ENCODE measurements at regions not wholly inside any gene's neighbourhood (a gene's known extent, or its start where the extent isn't known, plus 50 kb on each side); places are given as distances from the start of the nearest gene placed in this dataset.

DNA sequence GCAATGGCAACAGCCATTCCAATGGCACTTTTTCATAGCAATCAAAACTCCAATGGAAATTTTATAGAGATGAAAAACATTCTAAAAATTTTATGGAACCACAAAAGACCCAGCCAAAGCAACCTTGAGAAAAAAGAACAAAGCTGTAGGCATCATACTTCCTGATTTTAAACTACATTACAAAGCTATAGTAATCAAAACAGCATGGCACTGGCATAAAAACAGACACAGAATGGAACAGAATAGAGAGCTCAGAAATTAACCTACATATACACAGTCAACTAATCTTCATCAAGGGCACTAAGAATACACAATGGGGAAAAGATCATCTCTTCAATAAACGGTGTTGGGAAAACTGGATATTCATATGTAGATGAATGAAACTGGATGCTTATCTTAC is 401.5 kb downstream of the NPHP4 start:
- DNase-seq = no peak

DNA sequence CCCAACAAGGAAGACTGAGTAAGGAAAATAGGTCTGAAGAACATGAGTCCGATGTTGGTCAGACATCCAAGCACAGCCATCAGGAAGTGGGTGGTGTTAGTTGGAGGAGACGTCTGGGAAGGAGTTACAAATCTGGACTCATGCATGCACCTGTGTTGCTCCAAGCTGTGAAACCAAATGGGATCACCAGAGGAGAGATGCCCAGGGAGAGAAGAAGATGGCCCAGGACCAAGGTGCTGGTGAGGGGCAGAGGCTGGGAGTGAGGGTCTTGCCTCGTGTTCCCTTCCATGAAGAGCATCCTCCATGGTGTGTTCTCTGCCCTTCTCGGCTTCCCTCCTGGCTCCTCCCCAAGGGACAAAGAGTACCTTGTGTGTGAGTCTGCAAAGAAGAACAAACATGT is 405.6 kb downstream of the NPHP4 start:
- DNase-seq = no peak

DNA sequence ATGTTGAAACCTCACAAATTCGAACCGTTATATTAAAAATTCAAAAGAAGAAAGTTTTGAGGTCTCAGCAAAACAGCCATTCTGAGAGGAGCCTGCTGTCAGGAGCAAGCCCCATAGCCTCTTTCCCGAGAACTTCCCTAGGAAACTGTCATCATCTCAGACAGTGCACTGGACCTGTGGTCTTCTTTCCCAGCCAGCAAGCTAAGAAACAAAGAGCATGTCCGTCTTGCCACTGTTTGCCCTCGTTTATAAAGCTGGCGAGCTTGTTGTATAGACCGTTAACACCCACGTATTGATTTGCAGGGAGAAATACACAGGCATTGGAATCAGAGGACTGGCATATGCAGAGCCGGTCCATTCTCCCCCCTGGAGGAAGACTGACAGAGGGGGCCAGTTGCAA is 407.0 kb downstream of the NPHP4 start:
- DNase-seq = no peak

DNA sequence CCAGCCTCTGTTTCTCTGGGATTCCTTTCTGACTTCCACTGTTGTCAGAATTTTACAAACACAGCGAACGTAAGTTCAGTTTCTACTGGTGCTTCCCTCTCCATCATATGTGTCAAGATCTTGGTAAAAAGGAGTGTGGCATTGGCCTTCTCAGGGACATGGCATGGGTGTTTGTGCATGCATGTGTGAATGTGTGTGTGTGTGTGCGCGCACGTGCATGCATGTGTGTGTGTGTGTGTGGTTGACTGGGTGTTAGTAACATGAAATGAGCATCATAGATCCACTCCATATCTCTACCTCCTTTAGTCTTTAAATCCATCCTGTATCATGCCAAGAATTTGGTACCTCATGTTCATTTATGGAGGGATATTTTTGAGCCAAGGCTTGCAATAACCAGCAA is 411.3 kb downstream of the NPHP4 start:
- no peak for DNase-seq

DNA sequence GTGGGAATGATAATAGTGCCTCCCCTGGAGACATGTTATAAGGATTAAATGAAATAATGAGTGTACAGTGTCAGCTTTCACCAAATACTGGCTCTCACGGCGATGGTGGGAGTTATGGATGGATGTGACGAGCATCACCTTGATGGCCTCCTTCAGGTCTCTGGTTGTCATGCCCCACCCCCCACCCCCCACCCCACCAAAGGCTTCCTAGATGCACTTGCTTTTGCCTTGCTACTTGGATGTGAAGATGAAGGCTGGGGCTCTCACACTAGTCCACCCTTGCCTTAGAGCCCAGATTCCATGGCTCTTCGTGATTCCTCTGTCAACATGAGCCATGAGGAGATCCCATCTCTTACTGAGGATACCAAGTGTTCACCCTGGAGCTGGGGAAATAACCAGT is 412.3 kb downstream of the NPHP4 start:
- no peak for DNase-seq

DNA sequence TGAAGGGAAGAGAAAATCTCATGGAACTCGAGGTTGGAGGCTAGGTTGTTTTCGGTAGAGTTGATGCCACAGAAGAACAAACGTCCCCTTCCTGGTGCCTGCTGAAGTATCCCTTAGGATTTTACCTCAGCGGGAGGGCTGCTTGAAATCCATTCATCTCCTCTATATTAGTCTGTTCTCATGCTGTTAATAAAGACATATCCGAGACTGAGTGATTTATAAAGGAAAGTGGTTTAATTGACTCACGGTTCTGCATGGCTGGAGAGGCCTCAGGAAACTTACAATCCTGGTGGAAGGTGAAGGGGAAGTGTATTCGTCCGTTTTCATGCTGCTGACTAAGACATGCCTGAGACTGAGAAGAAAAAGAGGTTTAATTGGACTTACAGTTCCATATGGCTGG is 413.5 kb downstream of the NPHP4 start:
- no peak for DNase-seq

DNA sequence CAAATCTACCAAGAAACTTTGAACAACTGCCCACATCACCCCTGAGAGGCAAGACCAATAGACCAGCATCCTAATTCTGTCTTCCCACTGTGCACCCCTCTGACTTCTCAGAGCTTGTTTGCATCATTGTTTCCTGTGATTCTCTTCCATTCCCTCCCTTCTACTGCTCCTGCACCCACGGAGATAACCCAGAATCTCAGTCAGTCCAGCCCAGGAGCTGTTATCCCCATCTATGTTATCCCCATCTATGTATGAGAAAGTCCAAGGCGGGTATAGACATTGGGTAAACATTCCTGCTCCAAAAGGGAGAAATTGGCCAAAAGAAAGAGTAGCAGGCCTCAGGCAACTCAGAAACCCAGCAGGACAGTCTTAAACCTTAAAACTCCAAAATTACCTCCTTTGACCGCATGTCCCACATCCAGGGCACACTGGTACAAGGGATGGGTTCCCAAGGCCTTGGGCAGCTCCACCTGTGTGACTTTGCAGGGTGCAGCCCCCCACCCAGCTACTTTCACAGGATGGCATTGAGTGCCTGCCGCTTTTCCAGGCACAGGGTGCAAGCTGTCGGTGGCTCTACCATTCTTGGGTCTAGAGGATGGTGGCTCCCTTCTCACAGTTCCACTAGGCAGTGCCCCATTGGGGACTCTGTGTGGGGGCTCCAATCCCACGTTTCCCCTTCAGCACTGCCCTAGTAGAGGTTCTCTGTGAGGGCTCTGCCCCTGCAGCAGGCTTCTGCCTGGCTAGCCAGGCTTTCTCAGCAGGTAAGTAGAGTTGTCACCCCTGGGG is 414.8 kb downstream of the NPHP4 start:
- no peak for DNase-seq

DNA sequence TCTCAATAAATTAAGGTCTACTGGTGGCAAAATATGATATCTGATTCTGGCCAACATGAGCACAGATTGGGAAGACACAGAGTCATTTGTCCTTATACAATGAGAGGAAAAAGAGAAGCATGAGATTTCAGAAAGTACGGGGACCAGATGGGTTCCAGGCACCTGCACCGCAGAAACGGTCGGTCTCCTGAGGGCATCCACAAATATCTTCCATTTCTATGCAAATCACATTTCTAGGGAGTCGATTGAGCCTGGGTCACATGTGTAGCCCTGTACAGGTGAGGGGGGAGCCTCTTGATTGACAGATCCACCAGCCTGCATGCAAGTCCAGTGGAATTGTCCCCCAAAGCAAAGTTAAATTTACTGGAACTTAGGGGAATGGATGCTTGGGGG is 415.6 kb downstream of the NPHP4 start:
- no peak for DNase-seq

DNA sequence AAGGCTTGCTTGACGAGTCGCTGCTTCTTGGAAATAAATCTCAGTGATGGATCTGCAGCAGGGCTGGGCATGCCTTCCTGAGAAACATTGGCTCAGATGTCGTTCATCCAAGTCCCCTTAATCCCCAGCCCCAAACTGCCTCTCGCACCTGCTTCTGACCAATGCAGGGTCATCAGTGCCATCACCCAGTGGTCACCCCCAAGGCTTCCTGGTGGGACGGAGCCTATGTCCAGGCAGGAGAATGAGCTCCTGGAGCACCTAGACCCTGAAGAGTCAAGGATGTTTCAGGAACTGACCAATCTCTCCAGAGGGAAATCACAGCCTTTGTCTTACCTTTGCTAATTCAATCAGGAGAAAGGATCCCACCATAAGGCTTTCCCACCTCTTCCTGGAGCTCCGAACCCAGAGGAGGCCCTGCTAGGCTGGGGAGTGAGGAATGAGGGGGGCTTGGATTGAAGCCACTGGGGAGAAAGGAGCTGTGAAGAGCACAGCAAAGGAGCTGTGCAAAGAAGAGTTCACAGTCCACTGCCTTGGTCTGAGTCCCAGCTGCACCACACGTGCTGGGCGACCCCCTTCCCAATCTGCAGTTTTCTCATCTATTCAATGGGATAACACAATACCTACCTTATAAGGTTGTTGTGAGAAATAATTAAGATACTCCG is 416.1 kb downstream of the NPHP4 start:
- no peak for DNase-seq

DNA sequence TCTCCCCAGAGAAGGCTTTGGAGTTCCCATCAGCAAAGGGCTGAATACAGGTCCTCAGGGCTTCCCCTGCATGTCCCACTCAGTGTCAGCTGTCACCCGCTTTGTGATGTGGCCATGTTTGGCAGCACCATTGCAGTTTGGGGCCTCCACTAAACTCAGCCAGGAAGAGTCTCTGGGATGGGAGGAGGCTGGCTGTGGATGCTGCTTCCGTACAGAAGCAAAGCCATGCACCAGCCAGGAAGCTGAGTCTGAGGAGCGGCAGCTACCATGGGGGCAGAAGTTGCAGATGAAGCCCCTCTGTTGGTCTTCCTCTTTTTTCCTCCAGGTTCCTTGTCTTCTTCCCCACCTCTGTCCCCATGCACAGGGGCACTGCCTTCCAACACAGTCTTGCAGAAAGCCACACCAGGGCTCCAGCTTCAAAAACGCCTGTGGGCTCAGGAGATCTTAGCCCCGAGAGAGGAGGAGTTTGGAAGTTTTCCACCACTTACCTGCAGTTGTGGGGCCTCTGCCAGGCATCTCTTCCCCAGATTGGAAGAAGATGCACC is 416.8 kb downstream of the NPHP4 start:
- DNase-seq = no peak

DNA sequence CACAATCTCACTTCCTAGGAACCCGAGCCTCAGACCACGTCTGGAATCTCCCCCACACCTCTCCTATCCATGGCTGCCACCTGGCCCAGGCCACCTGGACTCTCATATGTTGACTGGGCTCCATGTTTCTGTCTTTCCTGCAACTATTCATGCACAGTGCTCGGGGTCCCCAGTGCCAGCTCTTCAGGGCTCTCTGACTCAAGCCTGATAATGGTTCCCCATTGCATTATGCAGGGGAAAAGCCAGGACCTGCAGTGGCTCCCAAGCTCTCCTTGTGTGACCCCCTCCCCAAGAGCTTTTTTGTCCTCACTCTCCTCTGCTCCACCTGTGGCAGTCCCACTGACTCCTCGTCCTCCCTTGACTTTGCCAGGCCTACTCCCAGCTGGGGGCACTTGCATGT is 417.6 kb downstream of the NPHP4 start:
- no peak for DNase-seq

DNA sequence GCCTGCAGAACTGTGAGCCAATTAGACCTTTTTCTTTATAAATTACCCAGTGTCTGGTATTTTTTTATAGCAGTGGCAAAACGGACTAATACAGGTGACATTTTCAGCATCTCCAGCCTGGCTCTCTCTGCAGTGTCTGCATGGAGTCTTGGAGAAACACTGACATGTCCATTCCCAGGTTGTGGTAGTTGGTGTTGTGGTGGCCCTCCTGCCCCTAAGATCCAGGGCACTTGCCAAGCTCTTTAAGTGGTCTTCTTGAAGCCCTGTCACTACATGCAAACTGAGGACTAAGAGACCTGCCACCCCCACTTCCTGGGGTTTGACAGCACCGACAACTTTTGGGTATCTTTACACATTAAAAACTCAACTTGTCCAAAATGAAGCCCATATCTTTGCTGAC is 419.4 kb downstream of the NPHP4 start:
- no peak for DNase-seq

DNA sequence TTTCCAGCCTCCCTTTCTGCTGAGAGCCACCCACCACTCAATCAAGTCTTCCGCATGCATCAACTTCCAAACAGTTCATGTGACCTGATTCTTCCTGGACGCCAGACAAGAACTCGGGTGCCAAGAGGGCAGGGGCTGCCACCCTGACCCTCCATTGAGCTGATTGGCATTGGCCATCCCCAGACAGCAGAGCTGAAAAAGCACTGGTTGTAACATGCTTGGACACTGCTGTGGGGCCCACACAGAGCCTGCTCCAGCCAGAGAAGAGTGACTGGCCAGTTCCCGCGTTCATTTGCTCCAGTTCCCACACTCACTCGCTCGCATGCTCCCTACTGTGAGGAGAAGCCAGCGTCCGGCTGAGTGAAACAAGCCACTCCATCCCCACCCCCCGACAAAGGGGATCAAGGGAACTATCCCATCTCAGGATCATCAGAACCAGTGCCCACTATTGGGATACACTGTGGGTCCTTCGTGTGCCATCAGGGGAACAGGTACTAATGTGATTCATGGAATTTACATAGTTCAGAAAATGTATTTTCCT is 420.3 kb downstream of the NPHP4 start:
- DNase-seq = no peak

DNA sequence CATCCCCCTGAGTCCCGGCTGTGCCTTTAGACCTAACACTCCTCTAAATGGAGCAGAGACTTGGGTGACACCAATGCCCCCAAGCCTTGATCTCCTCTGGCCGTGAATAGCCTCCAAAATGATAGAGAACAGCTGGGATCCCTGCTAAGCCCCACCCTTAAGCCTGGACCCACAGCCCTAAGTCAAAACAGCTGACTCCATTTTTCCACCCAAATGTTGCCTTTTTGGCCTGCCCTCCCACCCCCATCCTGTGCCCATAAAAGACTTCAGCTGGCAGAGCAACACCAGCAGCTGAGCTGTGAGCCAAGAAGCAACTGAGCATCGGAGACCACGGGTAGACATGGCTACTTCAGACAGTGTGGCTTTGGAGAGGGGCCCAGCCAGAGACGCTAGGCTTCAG is 420.8 kb downstream of the NPHP4 start:
- DNase-seq = no peak

DNA sequence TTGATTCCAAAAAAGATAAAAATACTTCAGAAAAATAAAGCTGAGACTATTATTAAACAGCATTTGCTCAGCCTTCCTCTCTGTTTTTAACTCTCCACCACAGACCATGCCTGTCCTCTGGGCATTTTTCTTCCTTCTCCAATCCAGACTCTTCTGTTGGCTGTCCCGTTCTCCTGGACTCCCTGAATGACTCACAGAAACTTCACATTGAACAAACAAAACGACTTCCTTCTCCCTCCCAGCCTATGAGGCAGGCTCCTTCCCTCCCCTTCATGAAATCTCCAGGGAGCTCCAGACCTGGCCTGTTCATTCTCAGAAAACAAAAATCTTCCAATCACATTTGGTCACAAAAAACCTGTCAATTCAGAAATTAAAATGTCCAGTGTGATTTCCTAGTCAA is 421.3 kb downstream of the NPHP4 start:
- DNase-seq = no peak

DNA sequence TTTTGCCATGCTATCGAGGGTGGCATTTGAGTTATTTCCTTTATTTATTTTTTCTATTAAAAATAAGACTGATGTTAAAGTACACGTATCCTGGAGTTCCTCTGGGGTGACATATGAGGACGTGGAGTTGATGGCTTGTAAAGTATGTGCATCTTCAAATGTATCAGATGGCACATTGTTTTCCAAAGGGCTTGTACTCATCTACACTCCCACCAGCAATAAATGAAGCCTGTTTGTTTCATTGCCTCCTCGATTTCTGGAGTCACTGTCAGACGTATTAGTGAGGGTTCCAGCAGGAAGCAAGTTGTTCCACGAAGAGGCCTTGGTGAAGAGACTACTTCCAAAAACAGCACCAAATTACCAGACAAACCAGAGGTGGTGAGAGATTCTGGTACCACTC is 423.9 kb downstream of the NPHP4 start:
- no peak for DNase-seq

DNA sequence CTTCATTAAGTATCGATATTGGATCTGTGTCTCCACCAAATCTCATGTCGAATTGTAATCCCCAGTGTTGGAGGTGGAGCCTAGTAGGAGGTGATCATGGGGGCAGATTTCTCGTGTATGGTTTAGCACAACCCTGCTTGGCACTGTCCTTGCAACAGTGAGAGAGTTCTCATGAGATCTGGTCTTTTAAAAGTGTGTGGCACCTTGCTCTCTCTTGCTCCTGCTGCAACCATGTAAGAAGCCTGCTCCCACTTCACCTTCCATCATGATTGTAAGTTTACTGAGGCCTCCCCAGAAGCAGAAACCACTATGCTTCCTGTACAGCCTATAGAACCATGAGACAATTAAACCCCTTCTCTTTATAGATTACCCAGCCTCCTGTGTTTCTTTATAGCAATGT is 424.4 kb downstream of the NPHP4 start:
- no peak for DNase-seq

DNA sequence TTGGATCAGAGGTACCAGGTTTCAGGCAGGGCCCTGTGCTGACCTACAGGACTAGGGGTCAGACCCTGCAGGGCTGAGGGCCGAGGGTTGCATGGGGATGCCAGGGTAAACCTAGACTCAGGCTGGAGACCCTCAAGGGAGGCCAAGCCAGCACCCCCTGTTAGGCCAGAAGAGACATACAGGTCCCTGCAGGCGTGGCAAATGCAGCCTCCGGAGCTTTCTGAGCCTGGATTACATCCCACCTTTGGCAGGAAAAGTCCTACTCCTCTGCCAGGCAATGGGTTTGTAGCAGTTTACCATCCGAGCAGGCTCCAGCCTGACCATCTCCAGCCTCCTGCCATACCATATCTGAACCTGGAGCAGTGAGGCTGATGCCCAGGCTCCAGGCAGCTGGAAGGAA is 425.3 kb downstream of the NPHP4 start:
- no peak for DNase-seq

DNA sequence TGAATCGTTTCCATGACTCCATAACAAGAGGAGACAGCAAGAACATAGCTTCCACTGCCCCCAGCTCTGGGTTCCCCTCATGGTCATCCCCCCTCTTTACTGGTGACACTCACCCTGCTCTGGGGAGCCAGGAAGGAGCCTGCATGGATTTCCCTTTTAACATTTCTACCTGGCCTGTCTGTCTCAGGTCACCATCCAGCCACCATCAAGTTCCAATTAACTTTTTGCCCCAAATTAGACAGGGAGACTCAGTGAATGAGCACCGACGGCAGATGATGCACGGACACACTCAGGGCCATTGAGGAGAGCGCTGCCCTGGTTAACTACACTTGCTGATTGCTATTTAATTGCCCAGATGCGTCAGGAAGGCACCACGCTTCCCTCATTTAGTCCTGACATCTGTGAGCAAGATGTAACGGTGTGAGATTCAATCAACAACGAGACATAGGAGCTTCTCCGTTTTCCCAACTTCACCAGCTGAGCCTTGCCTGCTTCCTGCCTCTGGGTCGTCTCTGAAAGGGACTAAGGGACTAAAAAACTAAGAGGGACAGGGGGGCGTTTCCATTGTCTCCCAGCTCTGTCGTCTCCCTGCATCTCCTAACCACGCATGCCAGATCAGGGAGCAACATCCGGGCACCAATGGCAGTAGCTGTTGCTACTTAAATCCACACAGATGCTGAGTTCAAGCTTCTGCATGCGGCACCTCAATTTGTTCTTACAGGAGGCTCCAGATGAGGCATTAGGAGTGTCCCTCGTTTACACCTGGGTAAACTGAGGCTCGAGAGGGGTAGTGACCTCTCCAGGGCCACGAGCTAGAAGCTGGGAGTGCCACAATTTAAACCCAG is 426.7 kb downstream of the NPHP4 start:
- DNase-seq = no peak

DNA sequence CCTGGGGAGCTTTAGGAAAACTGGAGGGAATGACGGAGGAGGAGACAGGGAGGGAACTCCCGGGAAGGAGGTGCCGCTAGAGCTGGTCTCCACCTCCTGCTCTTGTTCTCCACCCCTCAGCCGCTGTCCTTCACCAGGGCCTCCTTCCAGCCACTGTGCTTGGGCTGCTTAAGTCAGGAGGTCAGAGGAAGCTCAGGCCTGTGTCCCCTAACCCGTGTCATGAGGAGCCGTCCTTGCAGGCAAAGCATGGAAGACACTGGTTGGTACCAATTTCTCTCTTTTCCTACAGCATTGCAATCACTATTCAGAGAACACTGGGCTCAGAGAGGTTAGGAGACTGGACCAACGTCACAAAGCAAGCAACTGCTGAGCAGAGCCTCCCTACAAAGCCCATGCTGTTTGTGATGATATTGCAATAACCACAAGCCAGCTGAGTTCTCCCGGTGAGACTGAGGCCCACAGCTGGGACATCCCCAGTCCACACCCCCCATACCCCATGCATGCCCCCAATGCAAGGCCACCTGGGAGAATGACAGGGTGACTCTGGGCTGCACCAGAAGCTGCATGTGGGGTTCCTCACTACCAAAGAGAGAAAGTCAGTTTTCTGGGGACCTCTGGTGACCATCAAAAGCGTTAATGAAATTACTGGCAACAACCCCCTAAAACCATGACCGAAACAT is 427.5 kb downstream of the NPHP4 start:
- no peak for DNase-seq

DNA sequence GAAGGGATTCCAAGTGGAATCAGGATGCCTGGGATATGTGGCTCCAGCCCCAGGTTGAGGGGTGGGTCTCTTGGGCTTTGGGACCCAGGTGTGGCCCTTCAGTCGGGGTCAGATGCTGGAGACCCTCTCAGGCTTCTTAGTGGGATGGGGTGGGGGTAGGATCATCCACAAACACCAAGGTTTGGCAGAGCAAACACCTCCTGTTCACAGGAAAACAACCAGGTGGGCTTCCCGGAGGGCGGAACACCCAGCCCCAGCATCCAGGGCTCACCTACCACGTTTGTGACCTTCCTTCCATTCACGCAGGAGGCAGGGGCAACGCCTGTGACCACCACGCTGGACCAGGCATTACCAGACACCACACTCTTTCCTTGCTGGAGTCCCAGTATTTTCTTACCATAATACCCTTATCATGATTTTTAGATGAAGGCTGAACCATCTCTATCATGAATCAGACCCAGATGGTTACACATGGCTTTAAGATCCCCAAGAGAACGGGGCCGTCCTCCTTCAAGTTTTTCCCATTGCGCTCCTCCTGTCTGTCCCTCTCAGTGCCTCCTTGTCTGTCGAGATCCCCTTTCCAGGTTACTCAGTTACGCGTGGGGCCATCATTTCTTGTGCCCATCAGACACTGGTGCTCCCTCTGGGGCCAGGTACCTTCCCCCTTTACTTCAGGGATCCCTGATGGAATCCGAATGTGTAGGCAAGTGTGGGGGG is 428.2 kb downstream of the NPHP4 start:
- no peak for DNase-seq

DNA sequence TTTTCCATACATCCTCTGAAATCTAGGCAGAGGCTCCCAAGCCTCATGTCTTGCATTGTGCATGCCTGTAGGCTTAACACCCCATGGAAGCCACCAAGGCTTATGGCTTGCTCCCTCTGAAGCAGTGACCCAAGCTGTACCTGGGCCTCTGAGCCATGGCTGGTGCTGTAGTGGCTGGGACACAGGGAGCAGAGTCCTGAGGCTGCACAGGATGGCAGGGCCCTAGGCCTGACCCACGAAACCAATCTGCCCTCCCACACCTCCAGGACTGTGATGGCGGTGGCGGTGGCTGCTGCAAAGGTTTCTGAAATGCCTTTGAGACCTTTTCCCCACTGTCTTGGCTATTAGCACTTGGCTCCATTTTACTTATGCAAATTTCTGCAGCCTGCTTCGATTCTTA is 429.5 kb downstream of the NPHP4 start:
- no peak for DNase-seq

All from NCI-H1436 (cell line).